ENCODE measurements at regions not wholly inside any gene's neighbourhood (a gene's known extent, or its start where the extent isn't known, plus 50 kb on each side); places are given as distances from the start of the nearest gene placed in this dataset.

DNA sequence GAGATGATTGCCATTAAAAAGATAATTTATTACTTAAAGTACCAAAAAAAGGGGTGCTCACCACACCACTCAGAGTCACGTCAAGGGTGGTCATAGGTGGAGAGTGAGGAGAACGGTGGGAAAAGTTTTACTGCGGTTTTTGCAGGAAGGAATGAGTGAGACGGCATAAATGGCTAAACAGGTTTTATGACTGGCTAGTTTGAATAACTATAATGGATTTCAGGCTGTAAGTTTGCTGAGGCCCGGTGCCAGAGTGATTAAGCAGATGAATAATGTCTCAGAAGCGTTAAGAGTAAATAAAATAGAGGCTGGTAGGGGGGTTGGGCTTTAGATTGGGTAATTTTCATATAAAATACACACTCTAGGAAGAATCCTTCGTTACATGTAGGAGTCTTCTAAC is 1337.8 kb downstream of the AMY1C start:
- no peak for TF ChIP-seq EZH2 (IDR thresholded peaks at IDR 0.05)
- TF ChIP-seq, protein P1, sequence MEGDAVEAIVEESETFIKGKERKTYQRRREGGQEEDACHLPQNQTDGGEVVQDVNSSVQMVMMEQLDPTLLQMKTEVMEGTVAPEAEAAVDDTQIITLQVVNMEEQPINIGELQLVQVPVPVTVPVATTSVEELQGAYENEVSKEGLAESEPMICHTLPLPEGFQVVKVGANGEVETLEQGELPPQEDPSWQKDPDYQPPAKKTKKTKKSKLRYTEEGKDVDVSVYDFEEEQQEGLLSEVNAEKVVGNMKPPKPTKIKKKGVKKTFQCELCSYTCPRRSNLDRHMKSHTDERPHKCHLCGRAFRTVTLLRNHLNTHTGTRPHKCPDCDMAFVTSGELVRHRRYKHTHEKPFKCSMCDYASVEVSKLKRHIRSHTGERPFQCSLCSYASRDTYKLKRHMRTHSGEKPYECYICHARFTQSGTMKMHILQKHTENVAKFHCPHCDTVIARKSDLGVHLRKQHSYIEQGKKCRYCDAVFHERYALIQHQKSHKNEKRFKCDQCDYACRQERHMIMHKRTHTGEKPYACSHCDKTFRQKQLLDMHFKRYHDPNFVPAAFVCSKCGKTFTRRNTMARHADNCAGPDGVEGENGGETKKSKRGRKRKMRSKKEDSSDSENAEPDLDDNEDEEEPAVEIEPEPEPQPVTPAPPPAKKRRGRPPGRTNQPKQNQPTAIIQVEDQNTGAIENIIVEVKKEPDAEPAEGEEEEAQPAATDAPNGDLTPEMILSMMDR (IDR thresholded peaks at IDR 0.05): no peak
